Cardiac fibroblast (primary cell): ENCODE measurements at regions not wholly inside any gene's neighbourhood (a gene's known extent, or its start where the extent isn't known, plus 50 kb on each side); places are given as distances from the start of the nearest gene placed in this dataset.

Experiments used
- DNase-seq, 2 donors: peaks; one replicate each; pipeline versions ENCODE4 v3.0.0 to v3.0.0-alpha.2; 2010; ENCODE audit warnings: low read depth in 2 of 2
- H3K4me3 ChIP-seq, 2 donors: replicated peaks in 1 of 2; 1 replicate in 1 of 2; 2 replicates in 1 of 2; pipeline ENCODE4 v1.5.1; 2011; ENCODE audit warnings: low read depth in 2 of 2, low read length in 2 of 2, mild to moderate bottlenecking in 2 of 2, moderate library complexity in 1 of 2
- CTCF ChIP-seq: IDR thresholded peaks from one replicate; pipeline ENCODE4 v1.5.1; 2011; ENCODE audit warnings: low read depth, mild to moderate bottlenecking, low read length, inconsistent platforms

DNA sequence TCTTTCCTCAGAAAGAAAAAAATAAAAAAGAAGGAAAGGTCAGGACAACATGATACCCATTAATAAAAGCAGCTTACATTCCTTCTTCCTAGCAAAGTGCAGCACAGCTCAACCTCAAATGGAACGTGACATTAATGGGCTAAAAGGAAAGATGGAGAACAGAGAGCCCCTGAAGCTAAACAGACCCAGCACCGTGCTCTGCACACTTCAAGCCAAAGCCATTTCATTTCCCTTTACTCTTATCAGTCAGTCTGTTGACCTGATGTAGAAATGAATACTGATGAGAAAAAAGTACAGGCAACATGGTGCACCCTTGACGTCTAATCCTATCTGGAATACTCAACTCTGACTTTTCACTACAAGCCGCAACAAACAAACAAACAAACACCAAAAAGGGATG lies 57.7 kb upstream of the EDNRA start:
- no peak for TF ChIP-seq CTCF
- H3K4me3 ChIP-seq: no peak overlapping the region
- no peak for DNase-seq

DNA sequence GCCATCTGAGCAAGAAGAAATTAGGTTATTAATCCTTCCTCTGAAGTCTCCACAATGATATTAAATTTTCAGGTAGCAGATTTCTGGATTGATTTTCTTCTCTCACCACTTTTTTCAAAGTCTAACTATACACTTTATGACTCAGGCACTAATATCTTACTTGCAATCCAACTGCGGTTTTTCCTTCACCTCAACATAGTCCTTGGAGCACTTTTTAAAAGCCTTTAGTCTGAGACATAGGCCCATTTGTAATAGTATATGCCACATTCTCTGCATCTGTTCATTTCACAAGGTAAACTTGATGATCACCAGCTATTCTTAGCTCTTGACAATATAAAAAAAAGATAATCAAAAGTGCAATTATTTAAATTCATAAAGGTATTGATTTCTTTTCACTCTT lies 55.9 kb upstream of the EDNRA start:
- H3K4me3 ChIP-seq: no peak overlapping the region
- no peak for TF ChIP-seq CTCF
- DNase-seq: peak in 1 of 2 donors; percentile 4

GRCh38 chr4:147428583-147428982 lies 52.3 kb upstream of the EDNRA start:
- no peak overlapping the region for H3K4me3 ChIP-seq
- DNase-seq: peak in 1 of 2 donors; percentile 18
- no peak for TF ChIP-seq CTCF

DNA sequence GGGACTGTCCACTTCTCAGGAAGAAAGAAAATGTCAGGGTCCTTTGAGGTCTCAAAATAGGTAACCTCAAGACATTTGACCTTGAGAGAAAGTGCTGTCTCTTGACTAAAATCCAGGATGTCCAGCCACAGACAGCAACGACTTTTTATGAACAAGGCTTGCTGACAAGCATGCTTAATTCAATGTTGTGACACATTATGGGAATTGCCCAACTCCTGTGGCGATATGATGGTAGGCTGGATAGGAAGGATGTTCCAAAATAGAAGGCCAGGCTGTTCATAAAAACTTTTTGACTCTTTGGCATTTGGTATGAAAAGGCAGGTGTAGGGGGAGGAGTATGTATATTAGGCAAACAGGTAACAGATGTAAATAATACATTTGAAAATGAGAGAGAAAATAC lies 50.8 kb upstream of the EDNRA start:
- DNase-seq: peak in 1 of 2 donors; percentile 31
- H3K4me3 ChIP-seq: no peak overlapping the region
- TF ChIP-seq CTCF: no peak
